PFSK-1 (cell line): ENCODE measurements at regions not wholly inside any gene's neighbourhood (a gene's known extent, or its start where the extent isn't known, plus 50 kb on each side); places are given as distances from the start of the nearest gene placed in this dataset.

Experiments used
- POLR2AphosphoS5 ChIP-seq: IDR thresholded peaks from 2 replicates; pipeline ENCODE4 v1.6.1; 2012; ENCODE audit warnings: low read depth, mild to moderate bottlenecking, control low read depth, low read length, moderate library complexity
- REST ChIP-seq, 2 experiments: IDR thresholded peaks; 2 replicates each; pipeline versions ENCODE4 v1.6.1 to v1.8.0; 2011 to 2012; ENCODE audit warnings: low read depth in 2 of 2, low read length in 2 of 2, control low read depth in 1 of 2, inconsistent platforms in 1 of 2, mild to moderate bottlenecking in 1 of 2, moderate library complexity in 1 of 2; ENCODE audit not compliant: insufficient read depth in 1 of 2

DNA sequence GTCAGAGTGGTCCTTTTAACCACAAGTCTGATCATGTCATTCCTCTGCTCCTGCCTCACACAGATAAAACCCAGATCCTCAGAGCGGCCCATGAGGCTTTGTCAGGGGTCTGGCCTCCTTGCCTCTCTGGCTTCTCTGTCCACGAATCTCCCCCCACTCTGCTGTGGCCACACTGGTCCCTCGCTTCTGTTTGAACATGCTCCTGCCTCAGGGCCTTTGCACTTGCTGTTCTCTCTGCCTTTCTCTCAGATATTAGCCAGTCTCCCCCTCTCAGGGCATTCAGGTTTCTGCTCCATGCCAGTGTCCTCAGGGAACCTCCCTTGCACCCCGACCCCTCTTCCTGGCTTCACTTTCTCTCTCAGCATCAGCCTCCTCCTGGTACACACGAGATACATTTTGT is 518.5 kb downstream of the PREX1 start:
- TF ChIP-seq POLR2AphosphoS5 (no peak), REST (IDR thresholded peaks at IDR 0.05; ENCODE audit: insufficient read depth in 1 of 2, low read depth in 2 of 2, low read length in 2 of 2) (no peak)
